SH-SY5Y (cell line): ENCODE measurements at regions not wholly inside any gene's neighbourhood (a gene's known extent, or its start where the extent isn't known, plus 50 kb on each side); places are given as distances from the start of the nearest gene placed in this dataset.

Source experiments
- GATA2 ChIP-seq: IDR thresholded peaks from 2 replicates; pipeline ENCODE4 v1.6.1; 2011; ENCODE audit warnings: mild to moderate bottlenecking, low read depth, low read length
- GATA3 ChIP-seq: IDR thresholded peaks from 2 replicates; pipeline ENCODE4 v1.6.1; 2011; ENCODE audit warnings: low read depth, mild to moderate bottlenecking, low read length, moderate library complexity

DNA sequence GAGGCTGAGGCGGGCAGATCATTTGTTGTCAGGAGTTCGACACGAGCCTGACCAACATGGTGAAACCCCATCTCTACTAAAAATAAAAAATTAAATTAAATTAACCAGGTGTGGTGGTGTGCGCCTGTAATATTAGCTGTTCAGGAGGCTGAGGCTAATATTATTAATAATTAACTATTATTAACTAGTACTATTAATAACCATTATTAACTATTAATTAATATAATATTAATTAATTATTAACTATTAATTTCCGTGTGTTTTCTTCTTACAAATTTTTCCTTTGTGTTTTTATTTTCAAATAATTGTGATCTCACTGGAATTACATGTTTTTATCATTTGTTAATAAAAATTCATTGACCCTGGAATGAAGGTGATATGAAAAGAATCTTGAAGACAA lies 557.4 kb upstream of the ADGRB3 start:
- TF ChIP-seq GATA2 (no peak), GATA3 (no peak)

DNA sequence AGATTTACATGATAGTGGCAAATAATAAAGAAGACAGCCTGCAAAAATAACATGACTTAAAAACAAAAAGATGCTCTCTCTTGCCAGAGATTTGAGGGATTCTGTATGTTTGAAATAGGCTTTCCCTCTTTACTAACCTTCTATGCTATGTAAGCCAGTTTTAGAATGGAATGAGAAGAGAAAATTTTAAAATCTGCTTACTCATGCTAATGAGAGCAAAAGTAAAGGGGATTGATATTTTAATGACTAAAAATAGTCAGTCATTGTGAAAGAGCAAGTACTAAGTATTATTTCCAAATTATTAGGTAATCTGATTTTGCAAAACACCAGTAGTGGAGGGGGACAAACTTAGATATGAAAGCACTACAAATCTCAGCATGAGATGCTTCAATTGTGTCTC lies 563.3 kb upstream of the ADGRB3 start:
- TF ChIP-seq GATA3 (no peak), GATA2 (no peak)

DNA sequence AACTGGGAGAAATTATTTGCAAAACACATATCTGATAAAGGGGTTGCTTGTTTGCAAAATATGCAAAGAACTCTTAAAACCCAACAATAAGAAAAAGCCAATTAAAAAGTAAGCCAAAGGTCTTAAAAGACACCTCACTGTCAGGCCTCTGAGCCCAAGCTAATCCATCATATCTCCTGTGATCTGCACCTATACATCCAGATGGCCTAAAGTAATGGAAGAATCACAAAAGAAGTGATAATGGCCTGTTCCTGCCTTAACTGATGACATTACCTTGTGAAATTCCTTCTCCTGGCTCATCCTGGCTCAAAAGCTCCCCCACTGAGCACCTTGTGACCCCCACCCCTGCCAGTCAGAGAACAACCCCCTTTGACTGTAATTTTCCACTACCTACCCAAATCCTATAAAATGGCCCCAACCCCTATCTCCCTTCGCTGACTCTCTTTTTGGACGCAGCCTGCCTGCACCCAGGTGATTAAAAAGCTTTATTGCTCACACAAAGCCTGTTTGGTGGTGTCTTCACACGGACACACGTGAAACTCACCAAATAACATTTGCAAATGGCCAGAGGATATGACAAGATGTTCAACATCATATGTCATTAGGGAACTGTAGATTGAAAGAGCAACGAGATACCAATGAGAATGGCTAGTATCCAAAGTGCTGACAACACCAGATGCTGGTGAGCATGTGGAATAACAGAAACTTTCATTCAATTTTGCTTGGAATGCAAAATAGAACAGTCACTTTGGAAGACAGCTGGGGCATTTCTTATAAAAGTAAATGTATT lies 565.0 kb upstream of the ADGRB3 start:
- TF ChIP-seq GATA3 (no peak), GATA2 (no peak; the same call in 1 of the 2 replicates)

DNA sequence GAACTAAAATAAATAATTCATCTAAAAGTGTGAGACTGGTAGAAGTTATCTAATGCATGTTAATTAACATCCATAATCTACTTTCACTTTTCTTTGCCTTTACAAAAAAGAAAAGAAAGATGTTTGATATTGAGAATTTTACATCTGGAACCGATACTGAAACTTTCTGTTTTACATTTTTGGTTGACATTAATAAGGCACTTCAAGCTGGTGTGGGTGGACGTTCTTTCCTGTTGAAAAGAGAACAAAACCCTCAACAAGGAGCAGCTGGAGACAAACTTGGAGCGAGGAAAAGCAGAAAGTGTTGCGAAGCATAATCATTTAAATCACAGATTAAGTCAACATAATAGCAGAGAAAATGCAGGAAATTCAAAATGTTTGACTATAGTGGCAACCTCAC lies 575.2 kb upstream of the ADGRB3 start:
- TF ChIP-seq GATA2 = no peak
- no peak for TF ChIP-seq GATA3

DNA sequence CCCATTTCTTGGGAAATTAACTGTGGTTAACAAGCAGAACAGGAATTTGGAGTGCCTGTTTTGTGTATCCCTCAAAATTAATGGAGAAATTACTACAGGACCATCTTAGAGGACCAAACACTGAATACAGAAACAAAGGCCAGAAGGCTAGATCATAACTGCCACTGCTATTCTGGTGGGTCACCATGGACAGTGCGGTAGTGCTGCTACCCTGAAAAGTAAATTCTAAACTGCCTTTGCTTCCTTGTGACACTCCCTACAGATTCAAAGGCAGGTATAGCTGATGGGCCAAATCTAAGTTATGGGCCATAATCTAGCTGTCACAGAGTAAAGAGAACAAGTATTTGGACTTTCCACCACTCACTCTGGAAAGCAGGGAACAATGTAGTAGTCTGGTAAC lies 575.8 kb upstream of the ADGRB3 start:
- TF ChIP-seq GATA3 (no peak), GATA2 (no peak)

DNA sequence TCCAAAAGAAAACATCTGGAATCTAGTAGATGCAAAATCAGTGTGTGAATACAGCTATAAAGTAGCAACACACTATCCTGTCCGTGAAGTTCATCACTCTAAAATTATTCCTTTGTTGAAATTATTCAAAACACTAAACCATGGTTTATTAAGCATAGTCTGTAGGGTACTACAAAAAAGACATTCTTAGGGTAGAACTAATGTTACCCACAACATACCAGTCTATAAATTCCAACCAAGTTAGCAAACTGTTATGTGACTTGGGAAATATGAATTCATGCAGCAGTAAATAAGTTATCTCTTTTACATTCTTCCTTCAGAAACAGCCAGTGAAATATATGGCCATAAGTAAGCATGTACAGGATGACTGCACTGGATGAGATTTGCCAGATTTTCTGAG lies 580.3 kb upstream of the ADGRB3 start:
- TF ChIP-seq GATA2 = no peak
- no peak for TF ChIP-seq GATA3

DNA sequence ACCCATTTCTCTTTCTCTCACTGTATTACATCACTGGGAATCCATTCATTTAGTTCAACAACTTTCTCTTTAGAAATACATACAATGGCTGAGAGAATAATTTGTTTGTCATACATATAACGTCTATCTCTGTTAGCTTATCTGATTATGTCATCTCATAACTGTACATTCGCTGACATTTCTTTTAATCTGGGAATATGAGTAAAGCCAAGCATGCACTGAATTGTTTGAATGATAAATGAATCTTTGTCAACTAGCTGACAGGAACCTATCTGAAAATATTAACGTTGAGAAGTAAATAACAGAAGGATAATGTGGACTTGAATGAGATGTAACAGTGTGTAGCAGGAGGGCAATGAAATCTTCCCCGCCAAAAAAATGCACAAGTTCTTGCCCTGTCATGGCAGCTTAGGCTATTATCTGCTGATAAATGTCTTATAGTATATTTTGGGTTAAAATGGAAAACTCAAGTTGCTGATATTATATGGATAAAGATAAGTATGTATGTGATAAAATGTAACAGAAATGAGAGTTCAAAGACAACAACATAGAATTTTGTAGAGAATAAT lies 581.2 kb upstream of the ADGRB3 start:
- TF ChIP-seq GATA3 = no peak
- TF ChIP-seq GATA2 = no peak

DNA sequence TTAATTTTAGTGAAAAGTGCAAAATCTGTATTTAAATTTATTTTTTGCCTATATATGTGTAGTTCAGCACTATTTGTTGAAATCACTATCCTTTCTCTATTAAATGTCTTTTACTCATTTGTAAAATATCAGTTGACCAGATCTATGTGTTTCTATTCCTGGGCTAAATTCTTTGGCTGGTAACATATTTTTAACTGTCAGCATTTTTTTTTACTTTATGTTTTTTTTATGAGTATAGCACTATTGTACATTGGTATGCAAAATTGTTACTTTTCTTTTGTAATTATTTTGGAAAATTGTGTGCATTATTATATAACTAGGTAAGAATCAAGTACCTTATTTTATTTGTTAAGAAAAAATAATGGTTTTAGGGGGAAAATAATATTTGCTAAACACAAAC lies 582.8 kb upstream of the ADGRB3 start:
- TF ChIP-seq GATA3 = no peak
- no peak for TF ChIP-seq GATA2

DNA sequence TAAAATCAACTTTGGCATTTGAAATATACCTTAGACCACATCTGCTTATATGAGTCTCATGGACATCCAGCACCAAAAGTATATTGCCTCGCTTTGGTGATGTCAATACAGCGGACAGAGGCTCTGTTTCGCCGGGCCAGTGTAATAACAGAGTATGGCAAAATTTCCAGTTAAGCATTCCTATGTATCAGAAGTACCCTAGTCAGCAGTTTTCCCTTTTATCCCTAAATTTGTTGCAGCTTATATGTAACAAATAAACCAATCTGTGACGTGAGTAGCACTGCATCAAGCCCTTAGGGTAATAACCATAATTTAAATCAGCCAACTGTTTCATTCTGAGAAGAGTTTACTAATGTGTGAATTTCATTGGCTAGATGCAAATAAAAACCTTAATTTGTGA lies 585.5 kb upstream of the ADGRB3 start:
- TF ChIP-seq GATA3 (no peak), GATA2 (no peak)

DNA sequence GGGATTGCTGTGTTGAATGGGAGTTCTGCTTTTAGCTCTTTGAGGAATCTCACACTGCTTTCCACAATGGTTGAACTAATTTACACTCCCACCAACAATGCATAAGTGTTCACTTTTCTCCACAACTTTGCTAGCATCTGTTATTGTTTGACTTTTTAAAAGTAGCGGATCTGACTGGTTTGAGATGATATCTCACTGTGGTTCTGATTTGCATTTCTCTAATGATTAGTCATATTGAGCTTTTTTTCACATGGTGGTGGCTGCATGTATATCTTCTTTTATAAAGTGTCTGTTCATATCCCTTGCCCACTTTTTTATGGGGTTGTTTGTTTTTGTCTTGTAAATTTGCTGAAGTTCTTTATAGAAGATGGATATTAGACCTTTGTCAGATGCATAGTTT lies 588.3 kb upstream of the ADGRB3 start:
- TF ChIP-seq GATA3 = no peak
- TF ChIP-seq GATA2 = no peak

DNA sequence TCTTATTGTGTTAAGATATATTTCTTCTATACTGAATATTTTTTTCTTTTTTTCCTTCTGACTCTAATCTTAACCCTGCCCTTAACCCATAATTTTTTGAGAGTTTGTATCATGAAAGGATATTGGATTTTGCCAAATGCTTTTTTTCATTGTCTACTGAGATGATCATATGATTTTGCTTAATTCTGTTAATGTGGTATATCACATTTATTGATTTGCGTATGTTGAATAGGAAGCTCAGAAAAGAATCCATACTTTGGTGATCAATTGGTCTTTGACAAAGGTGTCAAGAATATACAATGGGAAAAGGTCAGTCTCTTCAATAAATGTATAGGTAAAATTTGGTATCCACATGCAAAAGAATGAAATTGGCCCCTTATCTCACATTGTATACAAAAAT lies 588.8 kb upstream of the ADGRB3 start:
- no peak for TF ChIP-seq GATA3
- no peak for TF ChIP-seq GATA2

DNA sequence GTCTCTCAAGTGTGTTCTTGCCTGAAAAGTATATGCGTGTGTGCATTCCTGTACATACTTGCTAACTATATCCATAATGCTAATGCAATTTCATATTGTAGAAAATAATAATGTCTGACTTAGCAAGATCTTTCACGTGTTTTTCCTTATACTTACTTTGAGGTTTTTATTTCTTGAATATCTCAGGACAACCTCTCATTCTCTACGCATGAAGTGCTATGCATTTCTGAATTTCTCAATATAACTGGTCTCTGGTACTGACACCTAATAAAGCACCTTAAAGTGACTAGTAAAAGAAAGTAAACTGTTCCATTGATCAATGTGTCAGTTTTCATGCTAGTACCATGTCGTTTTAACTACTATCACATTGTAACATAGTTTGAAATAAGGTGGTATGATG lies 589.9 kb upstream of the ADGRB3 start:
- TF ChIP-seq GATA3 (no peak), GATA2 (no peak)

DNA sequence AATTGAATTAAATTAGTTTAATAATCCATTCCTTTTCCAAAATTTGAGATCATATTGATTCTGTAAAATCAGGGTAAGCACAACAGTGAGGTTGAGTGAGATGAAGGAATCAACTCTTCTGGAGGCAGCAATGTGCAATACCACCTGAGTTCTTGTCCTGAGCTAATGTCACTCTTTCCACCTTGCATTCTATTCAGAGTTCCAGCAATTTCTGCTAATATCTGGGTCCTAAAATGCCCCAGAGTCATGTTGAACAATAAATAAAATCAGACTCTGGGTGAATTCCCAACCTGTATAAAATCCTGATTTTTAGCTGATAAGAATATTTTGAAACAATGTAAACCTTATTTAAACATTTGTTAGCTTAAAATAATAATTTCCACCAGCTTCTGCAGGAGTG lies 590.8 kb upstream of the ADGRB3 start:
- TF ChIP-seq GATA3 = no peak
- no peak for TF ChIP-seq GATA2

DNA sequence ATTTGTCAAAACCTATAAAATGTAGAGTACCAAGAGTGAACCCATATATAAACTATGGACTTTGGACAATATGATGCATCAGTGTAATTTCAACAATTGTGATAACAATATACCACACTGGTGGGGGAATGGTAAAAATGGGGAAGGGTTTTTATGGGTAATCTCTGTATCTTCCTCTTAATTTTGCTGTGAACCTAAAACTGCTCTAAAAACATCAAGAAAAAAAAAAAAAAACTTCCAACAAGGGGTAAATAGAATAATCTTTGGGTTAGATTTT lies 592.0 kb upstream of the ADGRB3 start:
- TF ChIP-seq GATA3 (no peak), GATA2 (no peak)

DNA sequence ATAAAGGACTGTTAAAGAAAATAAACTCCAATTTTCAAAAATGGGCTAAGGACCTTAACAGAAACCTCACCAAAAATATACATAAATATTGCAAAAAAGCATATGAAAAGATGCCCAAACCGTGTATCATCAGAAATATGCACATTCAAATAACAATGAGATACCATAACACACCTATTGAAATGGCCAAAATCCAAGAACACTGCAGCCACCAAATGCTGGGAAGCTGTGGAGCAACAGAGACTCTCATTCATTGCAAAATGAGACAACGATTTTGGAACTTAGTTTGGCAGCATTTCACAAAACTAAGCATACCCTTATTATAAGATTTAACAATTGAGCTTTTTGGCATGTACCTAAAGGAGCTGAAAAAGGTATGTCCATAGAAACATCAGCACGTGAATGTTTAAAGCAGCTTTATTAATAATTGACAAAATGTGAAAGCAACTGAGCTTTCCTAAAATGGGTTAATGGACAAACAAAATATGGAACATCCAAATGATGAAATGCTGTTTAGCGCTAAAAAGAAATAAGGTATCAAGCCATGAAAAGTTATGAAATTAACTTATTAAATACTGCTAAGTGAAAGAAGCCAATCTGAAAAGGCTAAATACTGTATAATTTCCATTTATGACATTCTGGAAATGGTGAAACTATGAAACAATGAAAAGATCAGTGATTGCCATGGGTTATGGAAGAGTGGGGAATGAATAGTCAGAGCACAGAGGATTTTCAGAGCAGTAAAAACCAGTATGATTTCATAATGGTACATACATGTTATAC lies 592.6 kb upstream of the ADGRB3 start:
- TF ChIP-seq GATA3 = no peak
- no peak for TF ChIP-seq GATA2
